GM23248 (cell line): ENCODE measurements at regions not wholly inside any gene's neighbourhood (a gene's known extent, or its start where the extent isn't known, plus 50 kb on each side); places are given as distances from the start of the nearest gene placed in this dataset.

ENCODE experiments used
- DNase-seq: peaks from one replicate; pipeline ENCODE4 v3.0.0-alpha.2; 2015
- H2AFZ ChIP-seq: fragments of 200-600 bp; sonication (generic); 2 replicates; pipeline ENCODE4 v1.6.1; 2016; ENCODE audit warnings: antibody characterized with exemption
- H3F3A ChIP-seq: fragments of 200-600 bp; sonication (generic); 2 replicates; pipeline ENCODE4 v1.6.1; 2016; ENCODE audit warnings: mild to moderate bottlenecking, antibody characterized with exemption, mixed run types; ENCODE audit not compliant: insufficient read depth
- H3K27ac ChIP-seq: fragments of 200-600 bp; sonication (generic); 2 replicates; pipeline ENCODE4 v1.5.1; 2016; ENCODE audit warnings: mild to moderate bottlenecking
- H3K27me3 ChIP-seq: fragments of 200-600 bp; sonication (generic); replicated peaks from 2 replicates; pipeline ENCODE4 v1.6.1; 2016; ENCODE audit warnings: mild to moderate bottlenecking; ENCODE audit not compliant: insufficient read depth
- H3K36me3 ChIP-seq: fragments of 200-600 bp; sonication (generic); 2 replicates; pipeline ENCODE4 v1.6.1; 2016; ENCODE audit warnings: low read depth, mild to moderate bottlenecking
- H3K4me1 ChIP-seq: fragments of 200-600 bp; sonication (generic); 2 replicates; pipeline ENCODE4 v1.6.1; 2016; ENCODE audit warnings: mild to moderate bottlenecking; ENCODE audit not compliant: insufficient read depth
- H3K4me2 ChIP-seq: fragments of 200-600 bp; sonication (generic); one replicate; pipeline ENCODE4 v1.6.1; 2016; ENCODE audit warnings: mild to moderate bottlenecking; ENCODE audit not compliant: unreplicated experiment
- H3K4me3 ChIP-seq: fragments of 200-600 bp; sonication (generic); 2 replicates; pipeline ENCODE4 v1.5.1; 2016; ENCODE audit warnings: mild to moderate bottlenecking
- H3K79me2 ChIP-seq: fragments of 200-600 bp; sonication (generic); 2 replicates; pipeline ENCODE4 v1.6.1; 2016; ENCODE audit warnings: mild to moderate bottlenecking; ENCODE audit not compliant: insufficient read depth
- H3K9ac ChIP-seq: fragments of 200-600 bp; sonication (generic); 2 replicates; pipeline ENCODE4 v1.6.1; 2016; ENCODE audit warnings: mild to moderate bottlenecking
- H3K9me2 ChIP-seq: fragments of 200-600 bp; sonication (generic); 2 replicates; pipeline ENCODE4 v1.6.1; 2016; ENCODE audit warnings: mixed run types, mild to moderate bottlenecking, moderate library complexity; ENCODE audit not compliant: insufficient read depth
- H3K9me3 ChIP-seq: fragments of 200-600 bp; sonication (generic); one replicate; pipeline ENCODE4 v1.6.1; 2017; ENCODE audit warnings: low read depth
- H4K20me1 ChIP-seq: fragments of 200-600 bp; sonication (generic); 2 replicates; pipeline ENCODE4 v1.6.0; 2016; ENCODE audit not compliant: insufficient read depth
- EZH2 ChIP-seq: fragments of 200-600 bp; sonication (generic); IDR thresholded peaks from 2 replicates; pipeline ENCODE4 v1.6.1; 2018; ENCODE audit warnings: antibody characterized with exemption, mild to moderate bottlenecking; ENCODE audit not compliant: insufficient read depth, poor library complexity, severe bottlenecking
- EZH2phosphoT487 ChIP-seq: fragments of 200-600 bp; sonication (generic); IDR thresholded peaks from 2 replicates; pipeline ENCODE4 v1.6.1; 2018; ENCODE audit warnings: antibody characterized with exemption, moderate library complexity, mild to moderate bottlenecking, low read depth; ENCODE audit not compliant: insufficient read depth
- WGBS, 2 experiments: methylation state at CpG; one replicate each; pipeline ENCODE4 v1.1.6; 2015 to 2017; ENCODE audit warnings: low lambda C conversion rate in 2 of 2, low coverage in 1 of 2; ENCODE audit errors: missing lambda C conversion rate in 2 of 2; 5-methylcytosine and 5-hydroxymethylcytosine counted together
- in situ Hi-C: fragments of 300-500 bp; cut with MboI; formaldehyde crosslinking; loops from 2 replicates; pipeline ENCODE4 v1.15.0; 2020

- Histone ChIP-seq H3F3A (peaks cover 16% of the 10 kb centered on the region; the same call in 1 of the 2 replicates), H3K27me3 (no peaks in the 10 kb centered on the region)
Observed at GRCh38 chr3:190174471-190174870, 53.8 kb upstream of the P3H2 start.

GRCh38 chr3:190173426-190173825, 52.7 kb upstream of the P3H2 start:
- Histone ChIP-seq H3K4me2 (peak overlapping the region; percentile 44), H4K20me1 (no peaks in the 10 kb centered on the region), H3F3A (peaks cover 21% of the 10 kb centered on the region; the same call in 1 of the 2 replicates), H3K27ac (peak overlapping the region; percentile 19), H3K9me2 (no peaks in the 10 kb centered on the region), H3K4me1 (peaks cover 32% of the 10 kb centered on the region), H3K9ac (no peak overlapping the region), H2AFZ (peak overlapping the region; percentile 4; the same call in 1 of the 2 replicates), H3K79me2 (no peaks in the 10 kb centered on the region), H3K36me3 (no peaks in the 10 kb centered on the region), H3K4me3 (no peak overlapping the region), H3K27me3 (no peaks in the 10 kb centered on the region), H3K9me3 (no peaks in the 10 kb centered on the region)
- 5 to 11% methylated on average over 1 of the region's 1 CpG for WGBS, 2 experiments
- peak; percentile 53 for DNase-seq
- TF ChIP-seq EZH2phosphoT487: no peak
- no peak for TF ChIP-seq EZH2
- in situ Hi-C loops: no loop called here

More at GRCh38 chr3:190174471-190174870, 53.8 kb upstream of the P3H2 start:
- H3K9me3 ChIP-seq: no peaks in the 10 kb centered on the region
- H3K9me2 ChIP-seq: no peaks in the 10 kb centered on the region
- in situ Hi-C loops: no loop called here
- 93 to 100% methylated on average over 1 of the region's 1 CpG for WGBS, 2 experiments
- no peak for DNase-seq
- H4K20me1 ChIP-seq: no peaks in the 10 kb centered on the region
- H3K4me2 ChIP-seq: no peak overlapping the region
- H3K9ac ChIP-seq: no peak overlapping the region
- H3K27ac ChIP-seq: no peak overlapping the region
- peaks cover 32% of the 10 kb centered on the region for H3K4me1 ChIP-seq
- H3K79me2 ChIP-seq: no peaks in the 10 kb centered on the region
- H3K4me3 ChIP-seq: no peak overlapping the region
- no peak overlapping the region for H2AFZ ChIP-seq
- no peaks in the 10 kb centered on the region for H3K36me3 ChIP-seq
- TF ChIP-seq EZH2 (no peak), EZH2phosphoT487 (no peak)

- H3K9me2 ChIP-seq: no peaks in the 10 kb centered on the region
- no peak overlapping the region for H3K9ac ChIP-seq
- peak overlapping the region; percentile 19 for H3K27ac ChIP-seq
- in situ Hi-C loops: no loop called here
- no peaks in the 10 kb centered on the region for H3K9me3 ChIP-seq
- H3K27me3 ChIP-seq: no peaks in the 10 kb centered on the region
- H4K20me1 ChIP-seq: no peaks in the 10 kb centered on the region
- peak; percentile 75 for DNase-seq
- TF ChIP-seq EZH2phosphoT487 (no peak), EZH2 (no peak)
- peaks cover 21% of the 10 kb centered on the region; the same call in 1 of the 2 replicates for H3F3A ChIP-seq
- 21 to 23% methylated on average over 2 of the region's 2 CpGs for WGBS, 2 experiments
- H3K4me2 ChIP-seq: peak overlapping the region; percentile 44
- H3K79me2 ChIP-seq: no peaks in the 10 kb centered on the region
- no peaks in the 10 kb centered on the region for H3K36me3 ChIP-seq
- peak overlapping the region; percentile 4; the same call in 1 of the 2 replicates for H2AFZ ChIP-seq
- H3K4me1 ChIP-seq: peaks cover 32% of the 10 kb centered on the region
- H3K4me3 ChIP-seq: no peak overlapping the region
Observed at GRCh38 chr3:190172751-190173150, 52.1 kb upstream of the P3H2 start.
